Trophoblast cell (in vitro differentiated cells and primary cell): ENCODE measurements at regions not wholly inside any gene's neighbourhood (a gene's known extent, or its start where the extent isn't known, plus 50 kb on each side); places are given as distances from the start of the nearest gene placed in this dataset.
A peak's percentile ranks its signal among the peaks of the same experiment; 100 is the strongest.

Experiments used
- DNase-seq, 2 donors: peaks; one replicate each; pipeline ENCODE4 v3.0.0-alpha.2; 2016
- H2AFZ ChIP-seq: 2 replicates; pipeline ENCODE4 v1.6.1; 2013; ENCODE audit warnings: low read length, moderate library complexity, mild to moderate bottlenecking; ENCODE audit not compliant: insufficient read depth, poor library complexity
- H2AK5ac ChIP-seq: 2 replicates; pipeline ENCODE4 v1.6.1; 2013; ENCODE audit warnings: mild to moderate bottlenecking, low read length
- H2BK120ac ChIP-seq: 2 replicates; pipeline ENCODE4 v1.6.1; 2013; ENCODE audit warnings: low read length, mild to moderate bottlenecking, moderate library complexity; ENCODE audit not compliant: insufficient read depth, poor library complexity
- H2BK12ac ChIP-seq: 2 replicates; pipeline ENCODE4 v1.6.1; 2013; ENCODE audit warnings: mild to moderate bottlenecking, low read length, moderate library complexity
- H2BK5ac ChIP-seq: 2 replicates; pipeline ENCODE4 v1.6.1; 2013; ENCODE audit warnings: low read length, low read depth, moderate library complexity, mild to moderate bottlenecking; ENCODE audit not compliant: poor library complexity
- H3K14ac ChIP-seq: 2 replicates; pipeline ENCODE4 v1.6.1; 2013; ENCODE audit warnings: mild to moderate bottlenecking, low read length
- H3K18ac ChIP-seq: 2 replicates; pipeline ENCODE4 v1.6.1; 2013; ENCODE audit warnings: mild to moderate bottlenecking, low read length
- H3K23ac ChIP-seq: 2 replicates; pipeline ENCODE4 v1.6.1; 2013; ENCODE audit warnings: low read length
- H3K27ac ChIP-seq: 2 replicates; pipeline ENCODE4 v1.5.1; 2013; ENCODE audit warnings: low read depth, mild to moderate bottlenecking, inconsistent platforms, low read length, moderate library complexity
- H3K27me3 ChIP-seq: 2 replicates; pipeline ENCODE4 v1.6.1; 2013; ENCODE audit warnings: inconsistent platforms, mild to moderate bottlenecking, low read length, moderate library complexity; ENCODE audit not compliant: insufficient read depth
- H3K36me3 ChIP-seq, 2 experiments: 1 replicate in 1 of 2; 2 replicates in 1 of 2; pipeline ENCODE4 v1.6.1; 2013; ENCODE audit warnings: low read length in 2 of 2, mild to moderate bottlenecking in 2 of 2, moderate library complexity in 1 of 2; ENCODE audit not compliant: insufficient read depth in 2 of 2, control insufficient read depth in 1 of 2
- H3K4ac ChIP-seq: 2 replicates; pipeline ENCODE4 v1.6.1; 2013; ENCODE audit warnings: low read depth, mild to moderate bottlenecking, low read length, moderate library complexity
- H3K4me1 ChIP-seq, 2 experiments: 1 replicate in 1 of 2; 2 replicates in 1 of 2; pipeline ENCODE4 v1.6.1; 2013; ENCODE audit warnings: low read length in 2 of 2, mild to moderate bottlenecking in 2 of 2, moderate library complexity in 1 of 2; ENCODE audit not compliant: insufficient read depth in 2 of 2, control insufficient read depth in 1 of 2
- H3K4me2 ChIP-seq: 2 replicates; pipeline ENCODE4 v1.6.1; 2013; ENCODE audit warnings: inconsistent platforms, mild to moderate bottlenecking, low read length, moderate library complexity
- H3K4me3 ChIP-seq: 2 replicates; pipeline ENCODE4 v1.5.1; 2013; ENCODE audit warnings: mild to moderate bottlenecking, low read depth, low read length, inconsistent platforms
- H3K79me1 ChIP-seq: one replicate; pipeline ENCODE4 v1.6.1; 2013; ENCODE audit warnings: low read length
- H3K79me2 ChIP-seq: 2 replicates; pipeline ENCODE4 v1.6.1; 2013; ENCODE audit warnings: low read length, mild to moderate bottlenecking; ENCODE audit not compliant: control insufficient read depth, insufficient read depth, poor library complexity
- H3K9ac ChIP-seq: 2 replicates; pipeline ENCODE4 v1.6.1; 2013; ENCODE audit warnings: mild to moderate bottlenecking, low read length
- H3K9me3 ChIP-seq: 2 replicates; pipeline ENCODE4 v1.6.1; 2013; ENCODE audit warnings: low read depth, mild to moderate bottlenecking, control low read depth, inconsistent platforms, low read length; ENCODE audit not compliant: insufficient read depth
- H4K12ac ChIP-seq: 2 replicates; pipeline ENCODE4 v1.6.1; 2013; ENCODE audit warnings: low read depth, mild to moderate bottlenecking, low read length, moderate library complexity
- H4K8ac ChIP-seq: 2 replicates; pipeline ENCODE4 v1.6.1; 2013; ENCODE audit warnings: low read depth, mild to moderate bottlenecking, low read length, moderate library complexity
- H4K91ac ChIP-seq: one replicate; pipeline ENCODE4 v1.6.1; 2013; ENCODE audit warnings: low read depth, mild to moderate bottlenecking, low read length, moderate library complexity
- WGBS: extraction: QIAGEN DNeasy Blood & Tissue Kit; methylation state at CpG from one replicate; pipeline ENCODE4 v1.1.7; 2013; ENCODE audit warnings: missing lambda C conversion rate; ENCODE audit not compliant: insufficient read length, insufficient coverage; ENCODE audit errors: extremely low coverage; 5-methylcytosine and 5-hydroxymethylcytosine counted together

DNA sequence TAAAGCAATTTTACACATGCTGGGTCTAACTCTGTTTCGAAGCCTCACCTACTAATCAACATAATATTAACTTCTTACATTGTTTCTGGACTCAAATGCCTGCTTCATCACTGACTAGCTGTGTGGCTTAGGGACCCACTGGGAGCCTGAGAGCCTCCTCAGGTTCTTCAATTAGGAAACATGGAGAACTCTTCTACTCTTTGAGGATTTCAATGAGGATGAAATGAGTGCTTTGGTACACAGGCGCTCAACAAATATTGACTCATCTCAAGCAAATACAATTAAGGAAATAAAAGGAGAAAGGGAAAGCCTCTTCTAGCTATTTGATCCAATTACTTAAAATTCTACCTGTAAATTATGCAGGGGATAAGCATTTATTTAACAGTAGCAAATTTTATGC is 84.4 kb upstream of the JAK1 start:
- Histone ChIP-seq H3K36me3 (no peaks in the 10 kb centered on the region), H3K18ac (no peak overlapping the region), H3K14ac (no peak overlapping the region), H4K12ac (no peak overlapping the region), H2BK120ac (no peak overlapping the region), H3K9ac (no peak overlapping the region), H2BK12ac (no peak overlapping the region), H3K27me3 (no peaks in the 10 kb centered on the region), H3K4me3 (no peak overlapping the region), H3K4me1 (no peaks in the 10 kb centered on the region), H3K23ac (no peak overlapping the region), H4K91ac (no peak overlapping the region), H2AFZ (no peak overlapping the region), H2AK5ac (no peak overlapping the region), H3K27ac (no peak overlapping the region), H3K79me2 (no peaks in the 10 kb centered on the region), H4K8ac (no peak overlapping the region), H3K4me2 (no peak overlapping the region), H3K79me1 (no peaks in the 10 kb centered on the region), H3K4ac (no peak overlapping the region), H2BK5ac (no peak overlapping the region), H3K9me3 (no peaks in the 10 kb centered on the region)
- WGBS, result no CpG with 5 or more reads among the region's 2 CpGs
- no peak for DNase-seq

DNA sequence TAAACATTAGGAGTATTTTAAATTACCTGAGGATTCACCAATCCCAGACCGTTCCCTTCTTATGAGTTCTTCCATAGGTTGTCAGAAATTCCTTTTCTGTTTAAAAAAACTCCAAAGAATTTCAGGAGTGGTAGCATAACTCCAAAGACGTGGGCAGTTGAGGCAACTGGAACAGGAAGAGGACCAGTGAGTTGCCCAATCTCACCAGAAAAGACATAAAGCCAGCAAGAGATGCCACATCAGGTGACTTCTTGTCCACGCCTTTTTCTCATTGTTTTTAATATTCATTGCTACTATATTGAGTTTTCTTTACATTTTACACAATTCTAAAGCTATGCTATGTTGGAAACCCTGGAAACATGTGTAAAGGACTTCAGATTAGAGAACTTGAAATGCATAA is 88.1 kb upstream of the JAK1 start:
- Histone ChIP-seq H3K23ac (no peak overlapping the region), H3K27me3 (no peaks in the 10 kb centered on the region)

DNA sequence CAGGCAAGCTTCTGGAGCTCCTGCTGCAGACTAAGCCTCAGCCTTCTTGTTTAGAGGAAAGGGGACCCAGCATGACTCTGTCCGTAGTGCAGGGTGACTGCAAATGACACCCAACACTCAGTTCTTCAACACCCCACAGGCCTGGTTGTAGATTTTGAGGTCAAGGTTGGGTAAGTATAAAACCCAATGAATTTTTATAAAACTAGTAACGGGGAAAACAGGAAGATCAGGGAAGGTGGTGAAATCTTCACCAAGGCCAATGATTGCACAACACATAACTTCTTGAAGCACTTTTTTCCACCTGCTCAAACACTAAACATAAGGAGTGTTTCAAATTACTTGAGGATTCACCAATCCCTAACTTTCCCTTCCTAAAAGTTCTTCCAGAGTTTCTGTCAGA is 89.4 kb upstream of the JAK1 start:
- H2AK5ac ChIP-seq, result no peak overlapping the region
- no peak overlapping the region for H4K12ac ChIP-seq
- H3K9ac ChIP-seq, result no peak overlapping the region
- H3K18ac ChIP-seq, result no peak overlapping the region
- no CpG with 5 or more reads among the region's 2 CpGs for WGBS
- H3K9me3 ChIP-seq, result no peaks in the 10 kb centered on the region
- H2BK5ac ChIP-seq, result no peak overlapping the region
- no peaks in the 10 kb centered on the region for H3K4me1 ChIP-seq
- H3K79me1 ChIP-seq, result no peaks in the 10 kb centered on the region
- H2AFZ ChIP-seq, result no peak overlapping the region
- H2BK12ac ChIP-seq, result no peak overlapping the region
- no peak overlapping the region for H3K4me3 ChIP-seq
- H3K79me2 ChIP-seq, result no peaks in the 10 kb centered on the region
- no peak overlapping the region for H2BK120ac ChIP-seq
- H3K4ac ChIP-seq, result no peak overlapping the region
- H3K23ac ChIP-seq, result no peak overlapping the region
- no peak overlapping the region for H3K14ac ChIP-seq
- no peak overlapping the region for H3K4me2 ChIP-seq
- H4K8ac ChIP-seq, result no peak overlapping the region
- H3K36me3 ChIP-seq, result no peaks in the 10 kb centered on the region
- H4K91ac ChIP-seq, result no peak overlapping the region
- H3K27ac ChIP-seq, result no peak overlapping the region
- DNase-seq, result peak in 1 of 2 donors; percentile 59
- H3K27me3 ChIP-seq, result no peaks in the 10 kb centered on the region

More for the DNA sequence above, 88.1 kb upstream of the JAK1 start:
- Histone ChIP-seq H3K9ac (no peak overlapping the region), H3K36me3 (no peaks in the 10 kb centered on the region), H2AFZ (no peak overlapping the region), H2BK12ac (no peak overlapping the region), H4K12ac (no peak overlapping the region), H3K79me1 (no peaks in the 10 kb centered on the region), H2AK5ac (no peak overlapping the region), H4K8ac (no peak overlapping the region), H3K9me3 (no peaks in the 10 kb centered on the region), H3K4me2 (no peak overlapping the region), H3K4me1 (no peaks in the 10 kb centered on the region), H4K91ac (no peak overlapping the region), H3K4me3 (no peak overlapping the region), H2BK120ac (no peak overlapping the region), H3K4ac (no peak overlapping the region), H3K27ac (no peak overlapping the region), H3K14ac (no peak overlapping the region), H2BK5ac (no peak overlapping the region), H3K79me2 (no peaks in the 10 kb centered on the region), H3K18ac (no peak overlapping the region)
- DNase-seq, result peak in 1 of 2 donors; percentile 35
- WGBS, result no CpG with 5 or more reads among the region's 3 CpGs

DNA sequence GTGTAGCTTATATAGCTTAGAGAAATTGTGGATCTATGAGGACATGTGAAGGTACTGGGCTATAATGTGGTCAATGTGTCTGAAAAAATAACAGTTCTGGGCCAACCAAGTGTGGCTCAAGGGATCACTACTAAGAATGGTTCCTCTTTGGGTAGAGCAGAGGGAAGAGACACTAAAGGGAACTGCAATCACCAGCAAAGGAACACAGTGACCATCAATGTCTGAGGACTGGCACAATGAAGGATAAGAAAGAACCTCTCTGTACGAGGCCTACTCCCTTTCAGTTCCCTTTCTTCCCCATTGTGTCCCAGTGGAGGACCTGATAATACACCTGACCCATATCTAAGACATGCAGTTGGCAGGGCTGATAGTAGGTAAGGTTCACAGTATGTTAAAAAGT is 89.9 kb upstream of the JAK1 start:
- Histone ChIP-seq H2AFZ (no peak overlapping the region), H3K4me3 (no peak overlapping the region), H4K12ac (no peak overlapping the region), H3K18ac (no peak overlapping the region), H3K79me2 (no peaks in the 10 kb centered on the region), H3K9ac (no peak overlapping the region), H4K8ac (no peak overlapping the region), H2BK120ac (no peak overlapping the region), H4K91ac (no peak overlapping the region), H2BK12ac (no peak overlapping the region), H2BK5ac (no peak overlapping the region), H3K27ac (no peak overlapping the region), H3K23ac (no peak overlapping the region), H3K79me1 (no peaks in the 10 kb centered on the region), H3K14ac (no peak overlapping the region), H3K4me1 (no peaks in the 10 kb centered on the region), H3K9me3 (no peaks in the 10 kb centered on the region), H3K27me3 (no peaks in the 10 kb centered on the region), H2AK5ac (no peak overlapping the region), H3K36me3 (no peaks in the 10 kb centered on the region), H3K4ac (no peak overlapping the region), H3K4me2 (no peak overlapping the region)
- no peak for DNase-seq
- WGBS, result no CpG with 5 or more reads among the region's 1 CpG
